ENCODE measurements at regions not wholly inside any gene's neighbourhood (a gene's known extent, or its start where the extent isn't known, plus 50 kb on each side); places are given as distances from the start of the nearest gene placed in this dataset.

DNA sequence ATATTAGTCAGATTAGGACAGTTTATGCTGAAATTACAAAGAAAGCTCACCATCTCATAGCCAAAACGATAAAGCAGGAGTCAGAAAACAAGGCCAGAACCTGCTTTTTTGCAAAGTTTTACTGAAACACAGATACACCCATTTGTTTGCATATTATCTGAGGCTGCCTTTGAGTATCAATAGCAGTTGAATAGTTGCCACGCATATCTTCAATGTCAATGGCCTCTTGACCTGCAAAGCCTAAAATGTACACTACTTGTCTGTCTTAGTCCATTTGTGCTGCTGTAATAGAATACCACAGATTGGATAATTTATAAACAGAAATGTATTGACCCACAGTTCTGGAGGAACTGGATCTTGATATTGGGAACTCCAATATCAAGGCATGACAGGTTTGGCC lies 94.1 kb upstream of the NT5E start:
- H3K4me3 ChIP-seq = no peak overlapping the region
- DNase-seq (no peak), ATAC-seq (no peak)
- no peaks in the 10 kb centered on the region for H3K9me3 ChIP-seq
- TF ChIP-seq, protein P1, sequence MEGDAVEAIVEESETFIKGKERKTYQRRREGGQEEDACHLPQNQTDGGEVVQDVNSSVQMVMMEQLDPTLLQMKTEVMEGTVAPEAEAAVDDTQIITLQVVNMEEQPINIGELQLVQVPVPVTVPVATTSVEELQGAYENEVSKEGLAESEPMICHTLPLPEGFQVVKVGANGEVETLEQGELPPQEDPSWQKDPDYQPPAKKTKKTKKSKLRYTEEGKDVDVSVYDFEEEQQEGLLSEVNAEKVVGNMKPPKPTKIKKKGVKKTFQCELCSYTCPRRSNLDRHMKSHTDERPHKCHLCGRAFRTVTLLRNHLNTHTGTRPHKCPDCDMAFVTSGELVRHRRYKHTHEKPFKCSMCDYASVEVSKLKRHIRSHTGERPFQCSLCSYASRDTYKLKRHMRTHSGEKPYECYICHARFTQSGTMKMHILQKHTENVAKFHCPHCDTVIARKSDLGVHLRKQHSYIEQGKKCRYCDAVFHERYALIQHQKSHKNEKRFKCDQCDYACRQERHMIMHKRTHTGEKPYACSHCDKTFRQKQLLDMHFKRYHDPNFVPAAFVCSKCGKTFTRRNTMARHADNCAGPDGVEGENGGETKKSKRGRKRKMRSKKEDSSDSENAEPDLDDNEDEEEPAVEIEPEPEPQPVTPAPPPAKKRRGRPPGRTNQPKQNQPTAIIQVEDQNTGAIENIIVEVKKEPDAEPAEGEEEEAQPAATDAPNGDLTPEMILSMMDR (IDR thresholded peaks at IDR 0.05) = no peak
- no peaks in the 10 kb centered on the region for H3K36me3 ChIP-seq (ENCODE audit: low read depth)
- H3K4me1 ChIP-seq (ENCODE audit: low read depth) = peaks cover 3% of the 10 kb centered on the region
- intact Hi-C loops (cut with DNase I, micrococcal nuclease) = loop anchor here (2.0 to 5.0 kb wide), 2 partner anchors 126 to 127 kb away; no protein-coding TSS in a partner anchor

DNA sequence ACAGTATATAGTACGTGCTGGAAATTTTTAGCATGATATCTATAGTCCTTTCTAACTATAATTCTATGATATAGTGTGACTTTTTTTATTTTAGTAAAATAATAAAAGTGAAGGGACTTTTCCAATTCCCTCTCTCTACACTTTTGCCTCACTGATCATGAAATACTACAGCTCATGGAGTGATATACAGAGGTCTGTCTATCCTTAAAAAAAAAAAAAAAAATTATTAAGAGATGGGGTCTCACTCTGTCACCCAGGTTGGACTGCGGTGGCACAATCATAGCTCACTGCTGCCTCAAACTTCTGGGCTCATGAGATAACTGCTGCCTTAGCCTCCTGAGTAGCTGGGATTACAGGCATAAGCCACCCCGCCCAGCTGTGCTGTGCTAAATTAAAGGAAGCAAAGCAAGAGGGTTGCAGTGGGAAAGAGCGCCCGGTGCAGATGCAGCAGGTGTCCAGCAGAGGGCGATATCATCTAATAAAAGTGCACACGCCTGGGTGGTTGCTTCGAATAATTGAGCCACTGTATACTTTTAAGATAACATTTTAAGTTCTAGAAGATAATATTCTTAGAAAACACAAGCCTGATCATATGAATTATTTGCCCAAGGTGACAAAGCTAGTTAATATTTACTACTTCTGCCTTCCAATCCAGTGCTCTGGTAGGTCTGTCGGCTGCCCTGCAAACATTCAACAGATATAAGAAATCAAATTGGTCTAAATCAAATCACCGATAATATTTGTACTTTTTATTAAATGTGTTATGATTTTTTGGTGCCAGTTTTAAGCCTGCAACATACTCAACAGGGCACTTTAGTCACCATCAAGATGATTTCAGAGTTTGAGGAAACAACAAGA lies 94.9 kb upstream of the NT5E start:
- DNase-seq = peak; percentile 73 to 90 (median 87)
- H3K36me3 ChIP-seq (ENCODE audit: low read depth) = no peaks in the 10 kb centered on the region
- TF ChIP-seq, protein P1 (IDR thresholded peaks at IDR 0.05) = peak; percentile 94
- H3K4me1 ChIP-seq (ENCODE audit: low read depth) = no peaks in the 10 kb centered on the region
- intact Hi-C loops (cut with DNase I, micrococcal nuclease) = loop anchor here (2.0 to 5.0 kb wide), 2 partner anchors 127 to 128 kb away; no protein-coding TSS in a partner anchor
- ATAC-seq = peak; percentile 99
- no peaks in the 10 kb centered on the region for H3K9me3 ChIP-seq
- H3K4me3 ChIP-seq = no peak overlapping the region

GRCh38 chr6:85353012-85353411 lies 96.9 kb upstream of the NT5E start:
- intact Hi-C loops (cut with DNase I, micrococcal nuclease) = no loop called here
- DNase-seq (no peak), ATAC-seq (no peak)

DNA sequence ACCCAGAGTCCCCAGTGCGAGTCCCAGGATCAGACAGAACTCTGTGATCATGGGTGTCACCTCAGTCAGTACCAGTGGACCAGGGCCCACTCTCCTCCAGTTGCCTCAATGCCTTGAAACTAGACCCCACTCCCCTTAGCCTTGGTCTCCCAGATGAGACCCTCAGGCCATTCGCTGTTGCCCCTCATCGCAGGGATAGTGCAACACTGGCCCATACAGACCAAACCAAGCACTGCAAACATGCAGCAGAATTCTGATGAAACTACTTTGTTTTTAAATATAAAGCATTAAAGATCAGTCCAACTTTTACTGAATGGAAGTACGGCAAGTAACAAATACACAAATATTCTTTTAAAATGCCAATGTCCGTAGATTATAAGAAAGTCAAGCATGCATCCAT lies 101.2 kb upstream of the NT5E start:
- TF ChIP-seq, protein P1 (IDR thresholded peaks at IDR 0.05) = no peak
- ATAC-seq = no peak
- Histone ChIP-seq H3K4me1 (ENCODE audit: low read depth) (no peaks in the 10 kb centered on the region), H3K9me3 (no peaks in the 10 kb centered on the region), H3K4me3 (no peak overlapping the region), H3K36me3 (ENCODE audit: low read depth) (no peaks in the 10 kb centered on the region)
- intact Hi-C loops (cut with DNase I, micrococcal nuclease) = loop anchor here in 1 of 2 donors (10.0 kb wide), 1 partner anchor 1404 kb away; no protein-coding TSS in a partner anchor
- no peak for DNase-seq

More at GRCh38 chr6:85353012-85353411, 96.9 kb upstream of the NT5E start:
- Histone ChIP-seq H3K9me3 (no peaks in the 10 kb centered on the region), H3K36me3 (ENCODE audit: low read depth) (no peaks in the 10 kb centered on the region), H3K4me1 (ENCODE audit: low read depth) (no peaks in the 10 kb centered on the region), H3K4me3 (no peak overlapping the region)
- TF ChIP-seq, protein P1 (IDR thresholded peaks at IDR 0.05) = no peak

- no peaks in the 10 kb centered on the region for H3K9me3 ChIP-seq
- ATAC-seq (no peak), DNase-seq (no peak)
- H3K4me3 ChIP-seq = no peak overlapping the region
- TF ChIP-seq, protein P1 (IDR thresholded peaks at IDR 0.05) = no peak
- no peaks in the 10 kb centered on the region for H3K36me3 ChIP-seq (ENCODE audit: low read depth)
- no peaks in the 10 kb centered on the region for H3K4me1 ChIP-seq (ENCODE audit: low read depth)
- intact Hi-C loops (cut with DNase I, micrococcal nuclease) = loop anchor here in 1 of 2 donors (10.0 kb wide), 1 partner anchor 1403 kb away; no protein-coding TSS in a partner anchor
Measured at GRCh38 chr6:85347812-85348211, 102.1 kb upstream of the NT5E start.
